IMR-90 (cell line): ENCODE measurements at regions not wholly inside any gene's neighbourhood (a gene's known extent, or its start where the extent isn't known, plus 50 kb on each side); places are given as distances from the start of the nearest gene placed in this dataset.

ENCODE experiments used
- ATAC-seq: fragments of 200-7000 bp; cut with Tn5 transposase; 2 replicates; pipeline ENCODE4 v1.9.1; 2020; ENCODE audit warnings: low read depth, mild to moderate bottlenecking, moderate library complexity
- BruUV-seq: library from RNA; stranded (reverse); fragments of 400-500 nt; replicated peaks from 2 replicates; lab custom pipeline; 2021; lab: Mats Ljungman, UMichigan
- CTCF ChIA-PET: fragments of 300-600 bp; formaldehyde crosslinking; extraction: SDS; loops from one replicate; lab custom pipeline; 2021; ENCODE audit warnings: antibody characterized with exemption; lab: Yijun Ruan, JAX
- POLR2A ChIA-PET: fragments of 300-600 bp; sonication (Branson Sonifier 250); formaldehyde crosslinking; loops from one replicate; lab custom pipeline; 2022; ENCODE audit warnings: antibody characterized with exemption; ENCODE audit not compliant: unreplicated experiment; lab: Charles Lee
- DNase-seq: peaks from one replicate; pipeline ENCODE4 v3.0.0; 2013
- H2AFZ ChIP-seq: replicated peaks from 2 replicates; pipeline ENCODE3; 2013; ENCODE audit warnings: low read length, mild to moderate bottlenecking; ENCODE audit not compliant: poor library complexity
- H2AK5ac ChIP-seq: 2 replicates; pipeline ENCODE4 v1.6.1; 2013; ENCODE audit warnings: low read depth, low read length, inconsistent platforms
- H2AK9ac ChIP-seq: replicated peaks from 2 replicates; pipeline ENCODE3; 2013; ENCODE audit warnings: mild to moderate bottlenecking, low read depth, low read length, moderate library complexity; ENCODE audit not compliant: poor library complexity
- H2BK120ac ChIP-seq: 2 replicates; pipeline ENCODE4 v1.6.1; 2013; ENCODE audit warnings: low read depth, low read length, inconsistent platforms
- H2BK15ac ChIP-seq: 3 replicates; pipeline ENCODE4 v1.6.1; 2013; ENCODE audit warnings: low read depth, low read length, inconsistent platforms
- H2BK20ac ChIP-seq: 2 replicates; pipeline ENCODE4 v1.6.1; 2013; ENCODE audit warnings: low read depth, mild to moderate bottlenecking, inconsistent platforms, low read length, moderate library complexity
- H2BK5ac ChIP-seq: 2 replicates; pipeline ENCODE4 v1.6.1; 2013; ENCODE audit warnings: mild to moderate bottlenecking, low read depth, low read length, inconsistent platforms; ENCODE audit not compliant: poor library complexity, severe bottlenecking
- H3K14ac ChIP-seq: replicated peaks from 2 replicates; pipeline ENCODE4 v1.6.1; 2013; ENCODE audit warnings: low read depth, low read length, inconsistent platforms
- H3K18ac ChIP-seq: 2 replicates; pipeline ENCODE4 v1.6.1; 2013; ENCODE audit warnings: low read depth, low read length, control low read depth
- H3K23ac ChIP-seq: 2 replicates; pipeline ENCODE4 v1.6.1; 2013; ENCODE audit warnings: low read depth, low read length, inconsistent platforms
- H3K27ac ChIP-seq: 2 replicates; pipeline ENCODE4 v1.5.1; 2013; ENCODE audit warnings: mild to moderate bottlenecking, control low read depth, low read length; ENCODE audit not compliant: insufficient read depth
- H3K27me3 ChIP-seq: 2 replicates; pipeline ENCODE4 v1.6.1; 2013; ENCODE audit warnings: low read length; ENCODE audit not compliant: control insufficient read depth, insufficient read depth
- H3K36me3 ChIP-seq: 2 replicates; pipeline ENCODE4 v1.6.1; 2013; ENCODE audit warnings: low read length, mixed read lengths; ENCODE audit not compliant: control insufficient read depth, insufficient read depth
- H3K4ac ChIP-seq: 2 replicates; pipeline ENCODE4 v1.6.1; 2013; ENCODE audit warnings: low read depth, low read length, inconsistent platforms
- H3K4me1 ChIP-seq: 2 replicates; pipeline ENCODE4 v1.6.1; 2013; ENCODE audit warnings: low read length, mixed read lengths; ENCODE audit not compliant: control insufficient read depth, insufficient read depth
- H3K4me2 ChIP-seq: 2 replicates; pipeline ENCODE4 v1.6.1; 2013; ENCODE audit warnings: low read depth, mild to moderate bottlenecking, control low read depth, low read length, moderate library complexity
- H3K4me3 ChIP-seq: 2 replicates; pipeline ENCODE4 v1.5.1; 2013; ENCODE audit warnings: low read depth, mild to moderate bottlenecking, control low read depth, low read length, moderate library complexity; ENCODE audit not compliant: insufficient read depth
- H3K56ac ChIP-seq: 2 replicates; pipeline ENCODE4 v1.6.1; 2013; ENCODE audit warnings: low read length, inconsistent platforms; ENCODE audit not compliant: insufficient read depth; ENCODE audit errors: extremely low read depth
- H3K79me1 ChIP-seq, 2 experiments: 2 replicates each; pipeline ENCODE4 v1.6.1; 2013; ENCODE audit warnings: low read length in 2 of 2, inconsistent platforms in 1 of 2, low read depth in 1 of 2
- H3K9ac ChIP-seq: 2 replicates; pipeline ENCODE4 v1.6.1; 2013; ENCODE audit warnings: low read depth, low read length, control low read depth
- H3K9me1 ChIP-seq: 2 replicates; pipeline ENCODE4 v1.6.1; 2013; ENCODE audit warnings: low read length, inconsistent platforms; ENCODE audit not compliant: insufficient read depth
- H3K9me3 ChIP-seq: 2 replicates; pipeline ENCODE4 v1.6.1; 2013; ENCODE audit warnings: low read length; ENCODE audit not compliant: control insufficient read depth, insufficient read depth
- H4K20me1 ChIP-seq: 2 replicates; pipeline ENCODE4 v1.6.1; 2013; ENCODE audit warnings: low read length, inconsistent platforms; ENCODE audit not compliant: insufficient read depth
- H4K5ac ChIP-seq: 2 replicates; pipeline ENCODE4 v1.6.1; 2013; ENCODE audit warnings: mild to moderate bottlenecking, low read depth, low read length, control low read depth
- H4K8ac ChIP-seq, 2 experiments: 2 replicates each; pipeline ENCODE4 v1.6.1; 2013; ENCODE audit warnings: low read depth in 2 of 2, low read length in 2 of 2, control low read depth in 1 of 2, inconsistent platforms in 1 of 2
- H4K91ac ChIP-seq: 2 replicates; pipeline ENCODE4 v1.6.1; 2013; ENCODE audit warnings: low read depth, low read length, inconsistent platforms; ENCODE audit not compliant: insufficient read depth
- BHLHE40 ChIP-seq: fragments of 150-350 bp; IDR thresholded peaks from 2 replicates; pipeline ENCODE4 v1.6.1; 2016; ENCODE audit warnings: mild to moderate bottlenecking, low read depth, low read length
- CHD1 ChIP-seq: IDR thresholded peaks from 2 replicates; pipeline ENCODE4 v1.6.1; 2012; ENCODE audit warnings: low read depth, low read length, improper control_type of control experiment
- MXI1 ChIP-seq: IDR thresholded peaks from 2 replicates; pipeline ENCODE4 v1.6.1; 2012; ENCODE audit warnings: low read depth, mild to moderate bottlenecking, low read length, moderate library complexity, borderline replicate concordance
- POLR2A ChIP-seq: IDR thresholded peaks from 2 replicates; pipeline ENCODE4 v1.6.1; 2012; ENCODE audit warnings: mild to moderate bottlenecking, low read depth, low read length
- RAD21 ChIP-seq: IDR thresholded peaks from 2 replicates; pipeline ENCODE4 v1.6.1; 2012; ENCODE audit warnings: low read length, improper control_type of control experiment
- RFX5 ChIP-seq: IDR thresholded peaks from 2 replicates; pipeline ENCODE4 v1.8.0; 2012; ENCODE audit warnings: low read depth, mild to moderate bottlenecking, low read length, moderate library complexity
- WGBS, 2 experiments: methylation state at CpG; one replicate each; pipeline versions ENCODE4 v1.1.5 to v1.1.7; 2013; ENCODE audit warnings: missing lambda C conversion rate in 2 of 2; ENCODE audit not compliant: insufficient read length in 1 of 2; ENCODE audit errors: extremely low coverage in 2 of 2; 5-methylcytosine and 5-hydroxymethylcytosine counted together
- dilution Hi-C: fragments of 300-500 bp; cut with HindIII; formaldehyde crosslinking; loops from one replicate; pipeline ENCODE4 v1.14.3; 2018; ENCODE audit warnings: low sequenced_read_pairs; ENCODE audit not compliant: unreplicated experiment
- in situ Hi-C: fragments of 300-500 bp; cut with MboI; formaldehyde crosslinking; loops from 3 replicates; pipeline ENCODE4 v1.14.3; 2019; ENCODE audit warnings: low sequenced_read_pairs, inconsistent platforms, mixed read lengths
- intact Hi-C: fragments of 100-400 bp; cut with micrococcal nuclease; formaldehyde crosslinking; loops from 2 replicates; pipeline ENCODE4 v1.10.0; 2022

DNA sequence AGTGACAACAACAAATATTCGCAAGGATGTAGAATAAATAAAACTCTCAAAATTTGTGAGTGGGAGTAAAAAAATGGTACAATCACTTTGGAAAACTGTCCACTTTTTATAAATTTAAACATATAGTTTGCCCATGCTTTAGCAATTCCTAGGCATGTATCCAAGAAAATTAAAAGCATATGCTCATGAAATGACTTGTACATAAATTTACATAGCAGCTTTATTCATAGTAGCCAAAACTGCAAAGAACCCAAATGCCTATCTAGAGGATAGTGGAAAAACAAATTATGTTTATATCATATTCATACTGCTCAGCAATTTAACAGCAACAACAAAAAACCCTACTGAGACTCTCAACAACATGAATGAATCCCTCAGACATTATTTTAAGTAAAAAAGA is 363.6 kb upstream of the CCDC54 start:
- H4K5ac ChIP-seq: no peak overlapping the region
- intact Hi-C loops (loop anchor here (10.0 kb wide), 1 partner anchor 109 kb away; no protein-coding TSS in a partner anchor), in situ Hi-C loops (no loop called here), dilution Hi-C loops (no loop called here)
- DNase-seq (no peak), ATAC-seq (no peak)
- H2BK120ac ChIP-seq: no peak overlapping the region
- no peak overlapping the region for H3K4ac ChIP-seq
- H3K23ac ChIP-seq: no peak overlapping the region
- no peaks in the 10 kb centered on the region for H3K79me1 ChIP-seq
- no peak overlapping the region for H3K4me2 ChIP-seq
- H3K9ac ChIP-seq: no peak overlapping the region
- H2BK20ac ChIP-seq: no peak overlapping the region
- no peaks in the 10 kb centered on the region for H3K27me3 ChIP-seq
- no peaks in the 10 kb centered on the region for H3K9me1 ChIP-seq
- H2BK15ac ChIP-seq: no peak overlapping the region
- no peaks in the 10 kb centered on the region; the same call in 1 of the 2 replicates for H3K4me1 ChIP-seq
- H4K20me1 ChIP-seq: no peaks in the 10 kb centered on the region
- no peak overlapping the region for H3K14ac ChIP-seq
- H2AK5ac ChIP-seq: no peak overlapping the region
- TF ChIP-seq RAD21: no peak
- TF ChIP-seq RFX5: no peak
- no peak for TF ChIP-seq CHD1
- TF ChIP-seq MXI1: no peak
- TF ChIP-seq BHLHE40: no peak
- TF ChIP-seq POLR2A: no peak
- 0 out of 2 replicates have a peak, but pooled peaks cover 1% of the 10 kb centered on the region for H3K9me3 ChIP-seq
- no peak overlapping the region for H3K56ac ChIP-seq
- no peak overlapping the region for H4K8ac ChIP-seq
- no peak overlapping the region for H2AFZ ChIP-seq
- ChIA-PET POLR2A (no interaction called here), CTCF (no interaction called here)
- H4K91ac ChIP-seq: no peak overlapping the region
- H3K4me3 ChIP-seq: no peak overlapping the region
- no peak overlapping the region for H2AK9ac ChIP-seq
- no peak overlapping the region for H3K18ac ChIP-seq
- no TSS peak for BruUV-seq
- H2BK5ac ChIP-seq: no peak overlapping the region
- no peaks in the 10 kb centered on the region for H3K36me3 ChIP-seq
- WGBS, 2 experiments: no CpG with 5 or more reads among the region's 1 CpG
- H3K27ac ChIP-seq: no peak overlapping the region
